ENCODE measurements at regions not wholly inside any gene's neighbourhood (a gene's known extent, or its start where the extent isn't known, plus 50 kb on each side); places are given as distances from the start of the nearest gene placed in this dataset.

- no peak for DNase-seq
- H3K27ac ChIP-seq, result no peak overlapping the region
- intact Hi-C loops (cut with DNase I), result no loop called here
- no peaks in the 10 kb centered on the region for H3K9me3 ChIP-seq
- peaks cover 0 to 2% (median 0%) of the 10 kb centered on the region in 3 donors for H3K27me3 ChIP-seq (ENCODE audit: insufficient read depth in 3 of 3, low read length in 2 of 3)
- no peaks in the 10 kb centered on the region for H3K4me1 ChIP-seq
- WGBS, 3 donors, result 68 to 82% (median 71%) methylated on average over 2 of the region's 2 CpGs
- H3K36me3 ChIP-seq (ENCODE audit: insufficient read depth in 1 of 2, low read depth in 1 of 2), result no peaks in the 10 kb centered on the region
- no peak overlapping the region for H3K4me3 ChIP-seq
- TF ChIP-seq, protein P1, sequence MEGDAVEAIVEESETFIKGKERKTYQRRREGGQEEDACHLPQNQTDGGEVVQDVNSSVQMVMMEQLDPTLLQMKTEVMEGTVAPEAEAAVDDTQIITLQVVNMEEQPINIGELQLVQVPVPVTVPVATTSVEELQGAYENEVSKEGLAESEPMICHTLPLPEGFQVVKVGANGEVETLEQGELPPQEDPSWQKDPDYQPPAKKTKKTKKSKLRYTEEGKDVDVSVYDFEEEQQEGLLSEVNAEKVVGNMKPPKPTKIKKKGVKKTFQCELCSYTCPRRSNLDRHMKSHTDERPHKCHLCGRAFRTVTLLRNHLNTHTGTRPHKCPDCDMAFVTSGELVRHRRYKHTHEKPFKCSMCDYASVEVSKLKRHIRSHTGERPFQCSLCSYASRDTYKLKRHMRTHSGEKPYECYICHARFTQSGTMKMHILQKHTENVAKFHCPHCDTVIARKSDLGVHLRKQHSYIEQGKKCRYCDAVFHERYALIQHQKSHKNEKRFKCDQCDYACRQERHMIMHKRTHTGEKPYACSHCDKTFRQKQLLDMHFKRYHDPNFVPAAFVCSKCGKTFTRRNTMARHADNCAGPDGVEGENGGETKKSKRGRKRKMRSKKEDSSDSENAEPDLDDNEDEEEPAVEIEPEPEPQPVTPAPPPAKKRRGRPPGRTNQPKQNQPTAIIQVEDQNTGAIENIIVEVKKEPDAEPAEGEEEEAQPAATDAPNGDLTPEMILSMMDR (IDR thresholded peaks at IDR 0.05), result no peak
- no peak for ATAC-seq
These were observed 202.1 kb upstream of the FAT3 start for GRCh38 chr11:92022499-92022898.

DNA sequence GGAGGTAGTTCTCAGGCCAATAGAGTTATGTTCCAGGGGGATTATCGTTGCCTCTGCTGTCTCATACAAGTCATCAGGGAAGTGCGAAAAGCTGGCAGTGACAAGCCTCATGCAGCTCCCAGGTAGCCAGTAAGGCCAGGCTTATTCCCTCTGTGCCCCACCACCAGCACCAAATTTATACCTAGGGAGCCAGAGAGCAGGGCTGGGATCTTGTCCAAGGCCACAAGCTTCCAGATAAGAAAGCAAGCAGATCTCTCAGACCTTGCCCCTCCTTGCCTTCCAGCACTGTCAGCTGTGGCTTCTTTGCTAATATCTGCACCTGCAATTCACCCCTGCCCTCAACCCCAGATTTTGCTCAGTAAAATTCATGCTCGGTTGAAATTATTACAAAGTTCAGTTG, 206.3 kb upstream of the FAT3 start:
- no peaks in the 10 kb centered on the region for H3K4me1 ChIP-seq
- 78 to 91% (median 84%) methylated on average over 3 of the region's 3 CpGs for WGBS, 3 donors
- intact Hi-C loops (cut with DNase I), result no loop called here
- TF ChIP-seq, protein P1 (IDR thresholded peaks at IDR 0.05), result no peak
- DNase-seq (no peak), ATAC-seq (no peak)
- H3K27ac ChIP-seq, result no peak overlapping the region
- H3K4me3 ChIP-seq, result no peak overlapping the region
- no peaks in the 10 kb centered on the region for H3K36me3 ChIP-seq (ENCODE audit: insufficient read depth in 1 of 2, low read depth in 1 of 2)
- no peaks in the 10 kb centered on the region for H3K9me3 ChIP-seq
- no peaks in the 10 kb centered on the region for H3K27me3 ChIP-seq (ENCODE audit: insufficient read depth in 3 of 3, low read length in 2 of 3)

DNA sequence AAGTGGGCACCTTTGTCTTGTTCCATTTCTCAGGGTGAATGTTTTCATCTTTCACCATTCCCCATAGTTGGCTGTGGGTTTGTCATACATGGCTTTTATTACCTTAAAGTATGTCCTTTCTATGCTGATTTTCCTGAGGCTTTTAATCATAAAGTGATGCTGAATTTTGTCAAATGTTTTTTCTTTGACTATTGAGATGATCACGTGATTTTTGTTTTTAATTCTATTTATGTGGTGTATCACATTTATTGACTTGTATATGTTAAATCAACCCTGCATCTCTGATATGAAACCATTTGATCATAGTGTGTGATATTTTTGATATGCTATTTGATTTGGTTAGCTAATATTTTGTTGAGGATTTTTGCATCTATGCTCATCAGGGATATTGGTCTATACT, 216.4 kb upstream of the FAT3 start:
- 68 to 79% (median 78%) methylated on average over 1 of the region's 1 CpG for WGBS, 3 donors
- Histone ChIP-seq H3K4me3 (no peak overlapping the region), H3K4me1 (no peaks in the 10 kb centered on the region), H3K36me3 (ENCODE audit: insufficient read depth in 1 of 2, low read depth in 1 of 2) (no peaks in the 10 kb centered on the region), H3K27ac (no peak overlapping the region), H3K27me3 (ENCODE audit: insufficient read depth in 3 of 3, low read length in 2 of 3) (no peaks in the 10 kb centered on the region), H3K9me3 (peaks cover 6% of the 10 kb centered on the region)
- TF ChIP-seq, protein P1 (IDR thresholded peaks at IDR 0.05), result no peak
- DNase-seq, result no peak
- intact Hi-C loops (cut with DNase I), result no loop called here
- ATAC-seq, result no peak

DNA sequence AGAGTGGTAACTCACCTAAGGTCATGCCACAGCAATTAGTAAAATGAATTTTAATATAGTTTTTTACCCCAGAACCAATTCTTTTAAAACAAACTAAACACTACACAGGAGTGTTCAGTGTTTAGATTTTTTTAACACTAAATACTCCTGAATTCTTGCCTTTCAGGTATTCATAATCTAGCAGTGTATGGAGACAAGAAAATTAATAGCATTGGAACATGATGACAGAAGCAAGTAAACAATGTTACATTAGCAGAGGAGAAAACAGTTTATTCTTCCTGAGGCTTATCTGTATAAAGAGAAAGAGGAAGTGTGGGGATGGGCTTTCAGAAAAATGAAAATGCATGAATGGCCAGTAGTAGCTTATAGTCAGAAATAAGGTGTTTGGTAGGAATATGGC, 222.1 kb upstream of the FAT3 start:
- Histone ChIP-seq H3K27me3 (ENCODE audit: insufficient read depth in 3 of 3, low read length in 2 of 3) (no peaks in the 10 kb centered on the region), H3K27ac (no peak overlapping the region), H3K4me1 (no peaks in the 10 kb centered on the region), H3K4me3 (no peak overlapping the region), H3K9me3 (no peaks in the 10 kb centered on the region), H3K36me3 (ENCODE audit: insufficient read depth in 1 of 2, low read depth in 1 of 2) (no peaks in the 10 kb centered on the region)
- intact Hi-C loops (cut with DNase I), result no loop called here
- ATAC-seq, result no peak
- TF ChIP-seq, protein P1 (IDR thresholded peaks at IDR 0.05), result no peak
- no peak for DNase-seq

- Histone ChIP-seq H3K4me3 (no peak overlapping the region), H3K27me3 (ENCODE audit: insufficient read depth in 3 of 3, low read length in 2 of 3) (no peaks in the 10 kb centered on the region), H3K27ac (no peak overlapping the region), H3K4me1 (no peaks in the 10 kb centered on the region), H3K9me3 (no peaks in the 10 kb centered on the region), H3K36me3 (ENCODE audit: insufficient read depth in 1 of 2, low read depth in 1 of 2) (no peaks in the 10 kb centered on the region)
- ATAC-seq, result no peak
- TF ChIP-seq, protein P1 (IDR thresholded peaks at IDR 0.05), result no peak
- WGBS, 3 donors, result 92 to 96% (median 95%) methylated on average over 2 of the region's 2 CpGs
- intact Hi-C loops (cut with DNase I), result no loop called here
- DNase-seq, result no peak
These were observed 226.1 kb upstream of the FAT3 start for GRCh38 chr11:91998481-91998880.

Measured in psoas muscle (tissue), 7 donors.